ENCODE measurements at regions not wholly inside any gene's neighbourhood (a gene's known extent, or its start where the extent isn't known, plus 50 kb on each side); places are given as distances from the start of the nearest gene placed in this dataset.
"Not testable (repeated sequence)": the region's sequence is repeated elsewhere in the genome, so short reads cannot be mapped to it uniquely, and the experiment has no call there.

GRCh38 chr12:93090731-93091172 lies 161.7 kb upstream of the EEA1 start:
- peak overlapping the region in 2 of 4 donors; percentile 48 to 80 for H3K27ac ChIP-seq
- H3K4me1 ChIP-seq = peaks cover 0 to 6% (median 1%) of the 10 kb centered on the region in 4 donors
- no peaks in the 10 kb centered on the region for H3K9me3 ChIP-seq
- no peaks in the 10 kb centered on the region for H3K36me3 ChIP-seq
- TF ChIP-seq CTCF (IDR thresholded peaks at IDR 0.05) = no peak
- no peak for TF ChIP-seq POLR2A (IDR thresholded peaks at IDR 0.05)
- H3K4me3 ChIP-seq = no peak overlapping the region
- DNase-seq = no peak
- H3K27me3 ChIP-seq = no peaks in the 10 kb centered on the region

- peak in 1 of 3 donors; percentile 56 for DNase-seq
- TF ChIP-seq CTCF (IDR thresholded peaks at IDR 0.05) (peak in 2 of 6 experiments; percentile 5 to 7), POLR2A (IDR thresholded peaks at IDR 0.05) (no peak)
- H3K4me1 ChIP-seq = peaks cover 0 to 6% (median 1%) of the 10 kb centered on the region in 4 donors
These were observed 163.0 kb upstream of the EEA1 start for GRCh38 chr12:93091886-93092648.

GRCh38 chr12:93092649-93092945 lies 163.5 kb upstream of the EEA1 start:
- Histone ChIP-seq H3K27me3 (no peaks in the 10 kb centered on the region), H3K4me1 (peaks cover 0 to 6% (median 1%) of the 10 kb centered on the region in 4 donors), H3K9me3 (no peaks in the 10 kb centered on the region), H3K4me3 (no peak overlapping the region), H3K36me3 (no peaks in the 10 kb centered on the region), H3K27ac (no peak overlapping the region)
- TF ChIP-seq CTCF (IDR thresholded peaks at IDR 0.05) = no peak
- no peak for DNase-seq

More at GRCh38 chr12:93091886-93092648, 163.0 kb upstream of the EEA1 start:
- Histone ChIP-seq H3K27ac (peak overlapping the region in 1 of 4 donors; percentile 48), H3K36me3 (no peaks in the 10 kb centered on the region), H3K9me3 (no peaks in the 10 kb centered on the region), H3K27me3 (no peaks in the 10 kb centered on the region), H3K4me3 (no peak overlapping the region)

GRCh38 chr12:93093243-93093642 lies 164.1 kb upstream of the EEA1 start:
- H3K27ac ChIP-seq = no peak overlapping the region
- no peaks in the 10 kb centered on the region for H3K27me3 ChIP-seq
- no peak for TF ChIP-seq CTCF (IDR thresholded peaks at IDR 0.05)
- TF ChIP-seq POLR2A (IDR thresholded peaks at IDR 0.05) = no peak
- no peaks in the 10 kb centered on the region for H3K9me3 ChIP-seq
- no peak for DNase-seq
- no peaks in the 10 kb centered on the region for H3K36me3 ChIP-seq
- H3K4me3 ChIP-seq = no peak overlapping the region
- H3K4me1 ChIP-seq = peaks cover 0 to 6% (median under 1%) of the 10 kb centered on the region in 4 donors

- not testable (repeated sequence) for H3K27ac ChIP-seq, H3K4me3 ChIP-seq, H3K4me1 ChIP-seq, DNase-seq, H3K9me3 ChIP-seq, H3K36me3 ChIP-seq, H3K27me3 ChIP-seq
These were observed 165.1 kb upstream of the EEA1 start for GRCh38 chr12:93094222-93094621.

- H3K4me1 ChIP-seq = no peaks in the 10 kb centered on the region
- no peak overlapping the region for H3K4me3 ChIP-seq
- H3K27ac ChIP-seq = no peak overlapping the region
- H3K36me3 ChIP-seq = no peaks in the 10 kb centered on the region
- no peaks in the 10 kb centered on the region for H3K27me3 ChIP-seq
- H3K9me3 ChIP-seq = no peaks in the 10 kb centered on the region
- peak in 1 of 3 donors; percentile 17 for DNase-seq
- no peak for TF ChIP-seq CTCF (IDR thresholded peaks at IDR 0.05)
- TF ChIP-seq POLR2A (IDR thresholded peaks at IDR 0.05) = no peak
These were observed 166.1 kb upstream of the EEA1 start for GRCh38 chr12:93094988-93095737.

Data from Peyer's patch (tissue), 4 donors.